SK-N-SH (cell line): ENCODE measurements at regions not wholly inside any gene's neighbourhood (a gene's known extent, or its start where the extent isn't known, plus 50 kb on each side); places are given as distances from the start of the nearest gene placed in this dataset.

Experiments used
- CTCF ChIP-seq: fragments of 200-600 bp; sonication (generic); IDR thresholded peaks from 2 replicates; pipeline ENCODE4 v1.6.1; 2017; ENCODE audit warnings: antibody characterized with exemption, mild to moderate bottlenecking, moderate library complexity
- EP300 ChIP-seq, 2 experiments: IDR thresholded peaks; 2 replicates each; pipeline versions ENCODE4 v1.4.0 to v1.6.1; 2012; ENCODE audit warnings: borderline replicate concordance in 1 of 2, low read depth in 1 of 2, low read length in 1 of 2
- GABPA ChIP-seq: IDR thresholded peaks from 2 replicates; pipeline ENCODE4 v1.4.0; 2012; ENCODE audit warnings: low read depth, mild to moderate bottlenecking
- NRF1 ChIP-seq: IDR thresholded peaks from 2 replicates; pipeline ENCODE4 v1.6.1; 2012; ENCODE audit warnings: low read depth, mild to moderate bottlenecking, low read length
- POLR2AphosphoS5 ChIP-seq: IDR thresholded peaks from 2 replicates; pipeline ENCODE4 v1.6.1; 2012; ENCODE audit warnings: low read depth, low read length
- RCOR1 ChIP-seq: fragments of 150-350 bp; IDR thresholded peaks from 2 replicates; pipeline ENCODE4 v1.6.1; 2017; ENCODE audit warnings: antibody characterized with exemption, low read length
- REST ChIP-seq: IDR thresholded peaks from 2 replicates; pipeline ENCODE4 v1.6.1; 2012; ENCODE audit warnings: mild to moderate bottlenecking, low read depth, low read length, moderate library complexity
- RFX5 ChIP-seq: IDR thresholded peaks from 2 replicates; pipeline ENCODE4 v1.6.1; 2012; ENCODE audit warnings: mild to moderate bottlenecking, improper control_type of control experiment, low read length
- TEAD4 ChIP-seq: IDR thresholded peaks from 2 replicates; pipeline ENCODE4 v1.4.0; 2012; ENCODE audit warnings: mild to moderate bottlenecking, borderline replicate concordance; ENCODE audit not compliant: insufficient read depth
- USF2 ChIP-seq: fragments of 150-350 bp; IDR thresholded peaks from 2 replicates; pipeline ENCODE4 v1.6.1; 2017; ENCODE audit warnings: antibody characterized with exemption, low read length, low read depth, borderline replicate concordance

GRCh38 chr4:89173336-89174090 is 62.2 kb downstream of the TIGD2 start:
- no peak for TF ChIP-seq GABPA
- no peak for TF ChIP-seq CTCF
- no peak for TF ChIP-seq EP300 (IDR thresholded peaks at IDR 0.05; ENCODE audit: borderline replicate concordance in 1 of 2, low read depth in 1 of 2, low read length in 1 of 2)
- no peak for TF ChIP-seq POLR2AphosphoS5
- TF ChIP-seq TEAD4: no peak
- no peak for TF ChIP-seq USF2
- TF ChIP-seq REST: no peak
- no peak for TF ChIP-seq RCOR1
- no peak for TF ChIP-seq NRF1
- TF ChIP-seq RFX5: no peak
